Astrocyte of the spinal cord (primary cell): ENCODE measurements at regions not wholly inside any gene's neighbourhood (a gene's known extent, or its start where the extent isn't known, plus 50 kb on each side); places are given as distances from the start of the nearest gene placed in this dataset.

Experiments
- DNase-seq: peaks from one replicate; pipeline ENCODE4 v3.0.0; 2011; ENCODE audit warnings: low read depth, low spot score
- H3K4me3 ChIP-seq: 2 replicates; pipeline ENCODE4 v1.5.1; 2011; ENCODE audit warnings: low read depth, mild to moderate bottlenecking, low read length, moderate library complexity
- CTCF ChIP-seq: IDR thresholded peaks from 2 replicates; pipeline ENCODE4 v1.5.1; 2012; ENCODE audit warnings: low read depth, mild to moderate bottlenecking, low read length, inconsistent platforms
- in situ Hi-C: cut with HindIII; loops from 2 replicates; pipeline ENCODE4 v1.10.0; 2017; ENCODE audit warnings: low sequenced_read_pairs

- no peak overlapping the region for H3K4me3 ChIP-seq
- TF ChIP-seq CTCF = no peak
- in situ Hi-C loops = no loop called here
- DNase-seq = no peak
Observed at GRCh38 chr2:41182961-41183360, 731.1 kb upstream of the SLC8A1 start.

GRCh38 chr2:41187376-41188122, 735.7 kb upstream of the SLC8A1 start:
- H3K4me3 ChIP-seq = no peak overlapping the region
- in situ Hi-C loops = no loop called here
- DNase-seq = no peak
- TF ChIP-seq CTCF = no peak

- DNase-seq = peak; percentile 90
- in situ Hi-C loops = no loop called here
- no peak for TF ChIP-seq CTCF
- no peak overlapping the region for H3K4me3 ChIP-seq
Observed at GRCh38 chr2:41194230-41194629, 742.3 kb upstream of the SLC8A1 start.

- no peak for TF ChIP-seq CTCF
- peak; percentile 26 for DNase-seq
- in situ Hi-C loops = no loop called here
- H3K4me3 ChIP-seq = no peak overlapping the region
Observed at GRCh38 chr2:41197781-41198180, 745.9 kb upstream of the SLC8A1 start.

GRCh38 chr2:41199334-41199733, 747.4 kb upstream of the SLC8A1 start:
- in situ Hi-C loops = no loop called here
- no peak for DNase-seq
- no peak for TF ChIP-seq CTCF
- H3K4me3 ChIP-seq = no peak overlapping the region

- no peak for DNase-seq
- no peak overlapping the region for H3K4me3 ChIP-seq
- in situ Hi-C loops = no loop called here
- no peak for TF ChIP-seq CTCF
Observed at GRCh38 chr2:41204315-41204714, 752.4 kb upstream of the SLC8A1 start.

GRCh38 chr2:41206004-41206403, 754.1 kb upstream of the SLC8A1 start:
- in situ Hi-C loops = no loop called here
- no peak for TF ChIP-seq CTCF

More at GRCh38 chr2:41206004-41206403, 754.1 kb upstream of the SLC8A1 start:
- DNase-seq = no peak
- no peak overlapping the region for H3K4me3 ChIP-seq
